AG10803 (cell line): ENCODE measurements at regions not wholly inside any gene's neighbourhood (a gene's known extent, or its start where the extent isn't known, plus 50 kb on each side); places are given as distances from the start of the nearest gene placed in this dataset.

ENCODE experiments used
- DNase-seq: peaks from one replicate; pipeline ENCODE4 v3.0.0; 2010; ENCODE audit warnings: low read depth
- H3K4me3 ChIP-seq: 2 replicates; pipeline ENCODE4 v1.5.1; 2011; ENCODE audit warnings: mild to moderate bottlenecking, low read length, control low read depth
- CTCF ChIP-seq: conservative IDR thresholded peaks from 2 replicates; pipeline ENCODE4 v1.5.1; 2011; ENCODE audit warnings: mild to moderate bottlenecking, low read length, control low read depth, inconsistent platforms

DNA sequence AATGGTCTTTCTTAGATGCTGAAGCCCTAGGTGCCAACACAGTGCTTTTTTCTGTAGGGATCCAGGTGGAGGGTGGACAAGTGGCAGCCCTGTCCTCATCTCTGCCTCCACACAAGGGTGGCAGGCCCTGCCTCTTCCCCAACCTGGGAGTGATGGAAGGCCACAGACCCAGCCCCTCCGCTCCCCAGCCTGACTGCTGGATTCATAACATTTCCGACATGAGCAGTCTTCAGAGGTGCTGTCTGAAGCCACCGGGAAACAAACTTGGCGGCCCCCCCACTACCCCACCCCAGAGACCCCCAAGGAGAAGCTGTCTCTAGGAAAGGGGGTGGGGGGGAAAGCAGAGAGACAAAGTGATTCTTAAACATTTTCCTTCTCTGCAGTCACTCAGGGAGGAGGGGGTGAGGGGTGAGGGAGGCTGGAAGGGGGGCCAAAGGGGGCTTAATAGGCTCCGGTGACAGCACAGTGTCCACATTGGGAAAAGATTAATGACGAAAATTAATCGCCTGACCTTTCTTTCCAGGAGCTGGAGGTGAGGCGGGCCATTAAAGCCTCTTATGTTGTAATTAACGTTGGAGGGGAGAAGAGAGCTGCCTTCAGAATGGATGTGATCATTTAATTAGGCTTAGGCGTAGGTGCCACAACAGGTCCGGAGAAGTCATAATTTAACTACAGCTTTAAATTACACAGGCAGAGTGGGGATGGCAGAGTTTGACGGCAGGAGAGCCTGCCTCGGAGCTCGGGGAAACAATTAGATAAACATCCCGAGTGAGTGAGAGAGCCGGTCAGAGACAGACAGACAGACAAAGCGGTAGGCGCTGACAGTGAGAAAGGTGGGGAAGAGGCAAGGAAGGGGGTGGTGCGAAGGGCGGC is 76.8 kb upstream of the FOXP4 start:
- no peak for DNase-seq
- no peak overlapping the region for H3K4me3 ChIP-seq
- no peak for TF ChIP-seq CTCF

DNA sequence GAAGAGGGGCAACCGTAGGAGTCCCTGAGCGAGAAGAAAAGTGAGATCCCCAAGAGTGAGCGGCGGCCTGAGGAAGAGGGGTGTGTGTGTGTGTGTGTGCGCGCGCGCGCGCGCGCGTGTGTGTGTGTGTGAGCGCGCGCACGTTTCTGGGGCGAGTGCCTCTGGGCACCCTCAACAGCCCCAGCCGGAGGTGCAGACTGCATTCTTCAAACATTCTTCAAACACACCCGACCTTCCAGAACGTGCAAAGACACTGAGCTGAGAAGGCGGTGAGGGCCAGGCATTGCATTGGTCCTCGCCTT is 76.2 kb upstream of the FOXP4 start:
- TF ChIP-seq CTCF, result no peak
- no peak for DNase-seq
- H3K4me3 ChIP-seq, result no peak overlapping the region

- no peak for TF ChIP-seq CTCF
- DNase-seq, result no peak
- no peak overlapping the region for H3K4me3 ChIP-seq
Observed at GRCh38 chr6:41470331-41471063, 75.7 kb upstream of the FOXP4 start.

DNA sequence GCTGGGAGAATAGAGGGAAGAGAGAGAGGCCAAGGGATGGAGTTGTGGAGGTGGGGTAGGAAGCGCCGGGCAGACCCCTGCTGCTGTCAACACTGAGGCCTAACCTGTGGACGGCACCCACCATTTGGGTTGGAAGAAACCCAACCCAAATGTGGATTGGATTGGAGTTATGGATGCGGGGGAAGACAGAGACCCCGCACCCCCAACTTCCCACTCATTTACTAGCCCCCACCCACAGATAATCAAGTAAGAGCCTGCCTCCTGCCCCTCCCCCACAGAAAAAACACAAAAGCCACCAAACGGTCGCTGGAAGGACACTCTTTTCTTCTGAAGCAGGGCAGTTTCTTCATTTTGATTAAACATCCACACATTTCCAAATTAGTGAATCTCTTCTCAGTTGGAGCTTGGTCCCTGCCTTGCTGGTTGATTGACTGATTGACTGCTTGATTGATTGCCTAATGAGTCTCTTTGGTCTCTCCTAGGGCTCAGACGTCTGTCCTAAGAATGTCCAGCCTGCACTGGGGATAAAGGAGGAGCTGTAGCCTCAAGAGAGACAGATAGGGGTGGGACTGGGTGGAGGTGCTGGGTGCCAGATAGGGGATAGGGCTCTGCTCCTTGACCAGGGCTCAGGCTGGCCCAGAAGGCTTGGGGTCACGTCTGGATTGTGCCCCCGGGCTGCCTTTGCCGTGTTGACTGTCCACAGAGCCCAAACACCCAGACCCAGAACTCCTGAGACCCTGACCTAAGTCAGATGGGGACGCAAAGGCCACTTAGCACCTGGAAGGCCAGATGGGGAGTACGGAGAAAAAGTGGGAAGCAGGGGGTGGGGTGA is 74.9 kb upstream of the FOXP4 start:
- no peak for DNase-seq

GRCh38 chr6:41474213-41474933 is 71.8 kb upstream of the FOXP4 start:
- H3K4me3 ChIP-seq, result no peak overlapping the region
- no peak for DNase-seq
- TF ChIP-seq CTCF, result no peak

More for the DNA sequence above, 74.9 kb upstream of the FOXP4 start:
- TF ChIP-seq CTCF, result no peak
- no peak overlapping the region for H3K4me3 ChIP-seq

DNA sequence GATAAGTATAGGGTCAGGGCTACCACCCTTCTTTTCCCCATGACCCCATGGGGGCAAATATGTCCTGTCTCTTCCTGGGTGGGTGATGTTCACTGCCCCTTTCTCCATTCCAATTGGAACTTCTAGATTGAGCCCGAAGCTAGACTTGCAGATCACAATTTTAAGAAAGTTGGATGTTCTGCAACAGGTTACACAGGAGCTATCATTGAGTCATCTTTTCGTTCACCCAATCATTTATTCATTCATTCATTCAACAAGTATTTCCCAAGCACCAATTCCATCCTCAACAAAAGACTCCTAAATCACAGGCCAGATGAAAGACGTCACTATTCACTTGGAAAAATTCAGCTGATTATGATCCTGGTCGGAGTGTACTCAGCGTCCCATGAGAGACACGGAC is 71.0 kb upstream of the FOXP4 start:
- H3K4me3 ChIP-seq, result no peak overlapping the region
- no peak for TF ChIP-seq CTCF
- no peak for DNase-seq
